CD8-positive, alpha-beta memory T cell (primary cell): ENCODE measurements at regions not wholly inside any gene's neighbourhood (a gene's known extent, or its start where the extent isn't known, plus 50 kb on each side); places are given as distances from the start of the nearest gene placed in this dataset.
"Not testable (repeated sequence)": the region's sequence is repeated elsewhere in the genome, so short reads cannot be mapped to it uniquely, and the experiment has no call there.

ENCODE experiments used
- CTCF ChIA-PET: fragments of 350-600 bp; sonication (Branson Sonifier 250); formaldehyde crosslinking; loops from one replicate; lab custom pipeline; 2021; ENCODE audit warnings: antibody characterized with exemption; lab: Charles Lee
- POLR2A ChIA-PET: fragments of 350-600 bp; sonication (Branson Sonifier 250); formaldehyde crosslinking; loops from one replicate; lab custom pipeline; 2021; ENCODE audit warnings: antibody characterized with exemption; lab: Charles Lee
- DNase-seq, 5 donors: peaks; one replicate each; pipeline versions ENCODE4 v3.0.0 to v3.0.0-alpha.2; 2020 to 2022; ENCODE audit warnings: mixed read lengths in 1 of 5
- H3K27ac ChIP-seq: one replicate; pipeline ENCODE4 v1.7.0; 2013; ENCODE audit warnings: low read depth, mild to moderate bottlenecking, low read length, moderate library complexity
- H3K27me3 ChIP-seq: 2 replicates; pipeline ENCODE4 v1.7.0; 2013; ENCODE audit warnings: low read length, mild to moderate bottlenecking; ENCODE audit not compliant: insufficient read depth, poor library complexity, severe bottlenecking
- H3K36me3 ChIP-seq: 2 replicates; pipeline ENCODE4 v1.7.0; 2013; ENCODE audit warnings: mild to moderate bottlenecking, low read length, moderate library complexity; ENCODE audit not compliant: insufficient read depth
- H3K4me1 ChIP-seq: 2 replicates; pipeline ENCODE4 v1.7.0; 2013; ENCODE audit warnings: mild to moderate bottlenecking, low read length, moderate library complexity; ENCODE audit not compliant: insufficient read depth
- H3K4me3 ChIP-seq: 2 replicates; pipeline ENCODE4 v1.7.0; 2013; ENCODE audit warnings: mild to moderate bottlenecking, low read length
- H3K9me3 ChIP-seq: 2 replicates; pipeline ENCODE4 v1.7.0; 2013; ENCODE audit warnings: mild to moderate bottlenecking, low read length
- H3K27ac Mint-ChIP-seq, 8 donors: one replicate each; pipeline ENCODE4 v1.8.0; 2020 to 2021; ENCODE audit warnings: mixed read lengths in 8 of 8, mild to moderate bottlenecking in 6 of 8, inconsistent platforms in 3 of 8, moderate library complexity in 3 of 8
- H3K27me3 Mint-ChIP-seq, 2 donors: one replicate each; pipeline ENCODE4 v1.8.0; 2020 to 2021; ENCODE audit warnings: mixed read lengths in 2 of 2, mild to moderate bottlenecking in 1 of 2, moderate library complexity in 1 of 2
- H3K36me3 Mint-ChIP-seq, 3 donors: one replicate each; pipeline ENCODE4 v1.8.0; 2020 to 2021; ENCODE audit warnings: mixed read lengths in 3 of 3, inconsistent platforms in 1 of 3, mild to moderate bottlenecking in 1 of 3
- H3K4me1 Mint-ChIP-seq, 3 donors: one replicate each; pipeline ENCODE4 v1.8.0; 2020 to 2021; ENCODE audit warnings: mixed read lengths in 3 of 3, inconsistent platforms in 1 of 3, mild to moderate bottlenecking in 1 of 3
- H3K4me3 Mint-ChIP-seq, 7 donors: one replicate each; pipeline ENCODE4 v1.8.0; 2020 to 2021; ENCODE audit warnings: mixed read lengths in 7 of 7, mild to moderate bottlenecking in 6 of 7, moderate library complexity in 4 of 7, inconsistent platforms in 2 of 7
- H3K9me3 Mint-ChIP-seq, 5 donors: one replicate each; pipeline ENCODE4 v1.8.0; 2020 to 2022; ENCODE audit warnings: mixed read lengths in 5 of 5, mild to moderate bottlenecking in 3 of 5, moderate library complexity in 2 of 5, inconsistent platforms in 1 of 5

DNA sequence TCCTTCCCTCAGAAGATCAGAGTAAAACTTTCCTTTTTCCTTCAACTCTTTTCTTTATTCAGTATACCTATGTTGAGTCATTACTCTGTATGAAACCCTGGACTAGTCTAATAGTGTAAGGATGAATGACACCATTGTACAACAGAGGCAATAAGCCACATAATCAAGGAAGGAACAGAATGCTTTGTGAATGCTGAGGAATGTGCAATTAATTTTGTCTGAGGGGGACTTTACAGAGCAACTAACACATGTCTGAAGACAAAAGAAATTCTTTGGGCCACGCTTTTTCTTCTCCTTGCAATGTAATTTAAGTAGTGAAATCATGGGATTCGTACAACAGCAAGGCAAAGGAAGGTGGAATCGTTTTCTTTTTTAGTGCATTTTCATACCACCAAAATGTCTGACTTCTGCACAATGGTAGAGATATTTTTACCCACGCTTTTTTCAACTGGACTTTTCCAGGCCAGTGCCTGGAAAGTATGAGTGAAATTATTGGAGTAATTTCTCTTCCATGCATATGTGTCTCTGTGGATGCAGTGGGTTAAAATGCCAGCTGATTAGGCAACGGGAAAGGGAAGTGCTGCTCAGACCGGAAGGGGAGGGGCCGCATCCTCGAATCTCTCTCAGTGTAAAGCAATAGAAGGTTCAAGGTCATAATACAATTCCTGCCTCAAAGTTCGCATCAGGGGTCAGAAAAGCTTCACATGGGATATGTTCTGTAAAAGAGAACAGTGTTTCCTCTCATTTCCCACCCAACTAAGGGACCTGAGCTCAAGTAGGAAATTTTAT lies 89.9 kb upstream of the MTHFD1L start:
- CTCF ChIA-PET, result no interaction called here
- no peaks in the 10 kb centered on the region for H3K36me3 ChIP-seq

DNA sequence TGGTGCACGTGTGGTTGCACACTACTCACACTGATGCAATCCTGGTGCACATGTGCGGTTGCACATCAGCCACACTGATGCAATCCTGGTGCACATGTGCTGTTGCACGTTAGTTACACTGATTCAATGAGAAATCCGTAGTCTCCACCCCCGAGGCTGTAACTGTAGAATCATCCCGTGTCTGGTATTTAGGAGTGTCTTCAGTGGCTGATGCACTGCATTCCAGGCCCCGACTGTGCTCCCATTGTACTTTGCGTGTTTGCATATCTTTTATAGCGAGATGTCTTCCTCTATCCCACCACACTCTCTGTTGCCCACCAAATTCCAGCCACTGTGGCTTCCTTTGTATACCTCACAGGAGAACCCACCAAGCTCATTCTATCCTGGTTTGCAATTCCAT lies 87.8 kb upstream of the MTHFD1L start:
- CTCF ChIA-PET, result no interaction called here
- peak overlapping the region in 1 of 8 donors; percentile 8 for H3K27ac Mint-ChIP-seq
- no peak overlapping the region for H3K4me3 ChIP-seq
- no peak overlapping the region for H3K4me3 Mint-ChIP-seq
- no peaks in the 10 kb centered on the region for H3K4me1 ChIP-seq
- no peaks in the 10 kb centered on the region for H3K9me3 ChIP-seq
- DNase-seq, result no peak
- no peak overlapping the region for H3K27ac ChIP-seq
- H3K36me3 Mint-ChIP-seq, result peaks cover 3 to 12% (median 4%) of the 10 kb centered on the region in 3 donors
- H3K4me1 Mint-ChIP-seq, result peaks cover 3 to 5% (median 4%) of the 10 kb centered on the region in 3 donors
- H3K27me3 Mint-ChIP-seq, result peaks cover 0 to 2% of the 10 kb centered on the region in 2 donors
- H3K36me3 ChIP-seq, result no peaks in the 10 kb centered on the region
- H3K9me3 Mint-ChIP-seq, result peaks cover 0 to 12% (median 6%) of the 10 kb centered on the region in 5 donors
- H3K27me3 ChIP-seq, result no peaks in the 10 kb centered on the region
- POLR2A ChIA-PET, result no interaction called here

More for the DNA sequence above, 89.9 kb upstream of the MTHFD1L start:
- Histone ChIP-seq H3K4me3 (no peak overlapping the region), H3K27ac (no peak overlapping the region), H3K9me3 (no peaks in the 10 kb centered on the region), H3K4me1 (no peaks in the 10 kb centered on the region), H3K27me3 (no peaks in the 10 kb centered on the region)
- no peak for DNase-seq
- H3K4me1 Mint-ChIP-seq, result peaks cover 3 to 5% (median 4%) of the 10 kb centered on the region in 3 donors
- no peak overlapping the region for H3K27ac Mint-ChIP-seq
- POLR2A ChIA-PET, result no interaction called here
- H3K27me3 Mint-ChIP-seq, result peaks cover 0 to 2% of the 10 kb centered on the region in 2 donors
- H3K36me3 Mint-ChIP-seq, result peaks cover 3 to 10% (median 7%) of the 10 kb centered on the region in 3 donors
- no peak overlapping the region for H3K4me3 Mint-ChIP-seq
- H3K9me3 Mint-ChIP-seq, result peaks cover 0 to 13% (median 6%) of the 10 kb centered on the region in 5 donors

DNA sequence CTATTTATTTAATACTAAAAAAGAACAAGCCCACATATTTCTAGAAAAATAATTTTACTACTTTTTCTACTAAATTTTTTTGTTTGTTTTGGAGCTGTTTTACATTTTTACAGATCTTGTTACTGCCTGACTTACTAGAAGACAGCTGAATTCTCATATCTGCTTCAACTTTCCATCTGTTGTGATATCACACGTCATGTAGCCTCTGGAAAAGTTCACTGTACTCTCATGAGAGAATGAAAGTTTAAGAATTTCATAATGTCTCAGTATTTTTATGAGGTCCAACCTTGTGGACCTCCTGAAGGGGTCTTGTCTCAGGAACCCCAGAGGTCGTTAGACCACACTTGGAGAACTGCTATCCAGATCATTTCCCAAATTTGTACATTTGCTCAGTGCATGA lies 81.7 kb upstream of the MTHFD1L start:
- DNase-seq, result no peak
- POLR2A ChIA-PET, result no interaction called here
- no peak overlapping the region for H3K27ac ChIP-seq
- H3K4me3 ChIP-seq, result no peak overlapping the region
- H3K36me3 ChIP-seq, result no peaks in the 10 kb centered on the region
- no peaks in the 10 kb centered on the region for H3K4me1 Mint-ChIP-seq
- H3K9me3 ChIP-seq, result no peaks in the 10 kb centered on the region
- CTCF ChIA-PET, result no interaction called here
- no peak overlapping the region for H3K4me3 Mint-ChIP-seq
- no peak overlapping the region for H3K27ac Mint-ChIP-seq
- no peaks in the 10 kb centered on the region for H3K4me1 ChIP-seq
- H3K27me3 ChIP-seq, result no peaks in the 10 kb centered on the region
- peaks cover 2 to 21% (median 6%) of the 10 kb centered on the region in 3 donors for H3K36me3 Mint-ChIP-seq
- H3K9me3 Mint-ChIP-seq, result no peaks in the 10 kb centered on the region
- H3K27me3 Mint-ChIP-seq, result no peaks in the 10 kb centered on the region

DNA sequence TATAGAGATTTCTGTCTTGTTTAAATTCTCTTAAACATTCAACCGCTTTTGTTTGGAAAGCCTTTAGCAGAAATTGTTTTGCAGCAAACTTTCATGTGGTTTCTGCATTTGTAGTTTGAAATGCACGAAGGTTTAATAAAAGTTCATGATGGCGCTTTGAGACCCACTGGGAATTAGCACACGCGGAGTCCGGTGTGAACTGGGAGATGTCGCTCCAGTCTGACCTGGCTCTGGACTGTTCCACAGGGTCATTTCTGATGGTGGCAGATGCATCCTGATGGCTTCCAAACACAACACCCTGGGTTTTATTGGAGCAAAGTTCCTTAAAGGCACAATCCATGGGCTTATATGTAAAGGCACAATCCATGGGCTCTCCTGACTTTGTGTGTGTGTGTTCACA lies 78.1 kb upstream of the MTHFD1L start:
- no peak for DNase-seq
- CTCF ChIA-PET, result interaction anchor here (1.0 kb wide), 1 partner anchor 771 kb away, joined by 3 read pairs; no protein-coding TSS in a partner anchor
- no peaks in the 10 kb centered on the region for H3K27me3 ChIP-seq

GRCh38 chr6:150788089-150788488 lies 77.4 kb upstream of the MTHFD1L start:
- H3K36me3 ChIP-seq, result no peaks in the 10 kb centered on the region
- ChIA-PET POLR2A (no interaction called here), CTCF (interaction anchor here (1.0 kb wide), 1 partner anchor 772 kb away, joined by 3 read pairs; no protein-coding TSS in a partner anchor)
- H3K4me3 Mint-ChIP-seq, result no peak overlapping the region
- no peak for DNase-seq
- peaks cover 0 to 12% (median under 1%) of the 10 kb centered on the region in 3 donors for H3K36me3 Mint-ChIP-seq
- no peaks in the 10 kb centered on the region for H3K27me3 Mint-ChIP-seq
- H3K4me3 ChIP-seq, result no peak overlapping the region
- no peaks in the 10 kb centered on the region for H3K9me3 Mint-ChIP-seq
- H3K4me1 Mint-ChIP-seq, result no peaks in the 10 kb centered on the region
- H3K4me1 ChIP-seq, result no peaks in the 10 kb centered on the region
- no peaks in the 10 kb centered on the region for H3K27me3 ChIP-seq
- H3K27ac ChIP-seq, result no peak overlapping the region
- no peaks in the 10 kb centered on the region for H3K9me3 ChIP-seq
- H3K27ac Mint-ChIP-seq, result no peak overlapping the region

More for the DNA sequence above, 78.1 kb upstream of the MTHFD1L start:
- POLR2A ChIA-PET, result no interaction called here
- H3K4me3 Mint-ChIP-seq, result no peak overlapping the region
- no peak overlapping the region for H3K27ac Mint-ChIP-seq
- Histone ChIP-seq H3K36me3 (no peaks in the 10 kb centered on the region), H3K9me3 (no peaks in the 10 kb centered on the region), H3K4me1 (no peaks in the 10 kb centered on the region), H3K4me3 (no peak overlapping the region), H3K27ac (no peak overlapping the region)
- H3K9me3 Mint-ChIP-seq, result no peaks in the 10 kb centered on the region
- H3K4me1 Mint-ChIP-seq, result no peaks in the 10 kb centered on the region
- peaks cover 2 to 19% (median 6%) of the 10 kb centered on the region in 3 donors for H3K36me3 Mint-ChIP-seq
- no peaks in the 10 kb centered on the region for H3K27me3 Mint-ChIP-seq

GRCh38 chr6:150789906-150790305 lies 75.6 kb upstream of the MTHFD1L start:
- H3K9me3 ChIP-seq, CTCF ChIA-PET, H3K36me3 ChIP-seq: not testable (repeated sequence)

DNA sequence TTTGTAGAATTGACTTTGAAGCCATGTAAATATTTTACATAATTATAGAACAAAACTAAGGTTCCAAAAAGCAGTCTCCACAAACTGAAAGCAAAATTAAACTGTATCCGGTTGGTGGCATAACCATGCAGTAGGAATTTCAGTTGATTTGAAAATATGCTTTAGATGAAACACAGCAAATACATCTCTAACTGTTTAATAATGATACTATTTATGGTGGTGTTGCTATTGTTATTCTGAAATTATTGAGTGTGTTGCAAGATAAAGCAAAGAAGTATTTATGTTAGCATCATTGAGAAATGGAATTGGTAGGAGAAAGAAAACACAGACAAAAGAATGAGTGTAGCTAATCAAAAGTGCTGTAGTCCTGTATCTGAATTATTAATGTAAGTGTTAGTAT lies 73.8 kb upstream of the MTHFD1L start:
- no peaks in the 10 kb centered on the region for H3K9me3 ChIP-seq
- no peak overlapping the region for H3K4me3 Mint-ChIP-seq
- CTCF ChIA-PET, result no interaction called here
- DNase-seq, result no peak
- no peaks in the 10 kb centered on the region for H3K36me3 ChIP-seq
- no peak overlapping the region for H3K27ac ChIP-seq
- no peaks in the 10 kb centered on the region for H3K9me3 Mint-ChIP-seq
- no peaks in the 10 kb centered on the region for H3K4me1 Mint-ChIP-seq
- H3K27me3 Mint-ChIP-seq, result no peaks in the 10 kb centered on the region
- H3K4me3 ChIP-seq, result no peak overlapping the region
- H3K36me3 Mint-ChIP-seq, result peaks cover 0 to 9% (median 0%) of the 10 kb centered on the region in 3 donors
- H3K4me1 ChIP-seq, result no peaks in the 10 kb centered on the region
- H3K27me3 ChIP-seq, result no peaks in the 10 kb centered on the region
- H3K27ac Mint-ChIP-seq, result no peak overlapping the region
- POLR2A ChIA-PET, result no interaction called here

More at GRCh38 chr6:150789906-150790305, 75.6 kb upstream of the MTHFD1L start:
- H3K27ac ChIP-seq, H3K27me3 ChIP-seq, H3K27me3 Mint-ChIP-seq, H3K4me3 Mint-ChIP-seq, H3K4me1 ChIP-seq, H3K4me1 Mint-ChIP-seq, POLR2A ChIA-PET, H3K9me3 Mint-ChIP-seq, DNase-seq, H3K4me3 ChIP-seq, H3K27ac Mint-ChIP-seq: not testable (repeated sequence)
- peaks cover 0 to 10% (median 0%) of the 10 kb centered on the region in 3 donors for H3K36me3 Mint-ChIP-seq

GRCh38 chr6:150797949-150798348 lies 67.6 kb upstream of the MTHFD1L start:
- Histone ChIP-seq H3K27me3 (no peaks in the 10 kb centered on the region), H3K4me3 (no peak overlapping the region), H3K36me3 (no peaks in the 10 kb centered on the region), H3K4me1 (no peaks in the 10 kb centered on the region), H3K9me3 (no peaks in the 10 kb centered on the region), H3K27ac (no peak overlapping the region)
- H3K4me3 Mint-ChIP-seq, result no peak overlapping the region
- peaks cover 0 to 22% (median 0%) of the 10 kb centered on the region in 3 donors for H3K36me3 Mint-ChIP-seq
- peaks cover 0 to 1% of the 10 kb centered on the region in 2 donors for H3K27me3 Mint-ChIP-seq
- CTCF ChIA-PET, result no interaction called here
- POLR2A ChIA-PET, result no interaction called here
- no peak for DNase-seq
- H3K4me1 Mint-ChIP-seq, result no peaks in the 10 kb centered on the region
- H3K27ac Mint-ChIP-seq, result no peak overlapping the region
- H3K9me3 Mint-ChIP-seq, result no peaks in the 10 kb centered on the region
